GM21367 (cell line): ENCODE measurements at regions not wholly inside any gene's neighbourhood (a gene's known extent, or its start where the extent isn't known, plus 50 kb on each side); places are given as distances from the start of the nearest gene placed in this dataset.
"Not testable (repeated sequence)": the region's sequence is repeated elsewhere in the genome, so short reads cannot be mapped to it uniquely, and the experiment has no call there.

Experiments
- ATAC-seq: cut with Tn5 transposase; IDR thresholded peaks from one replicate; pipeline ENCODE4 v1.9.1; 2021; ENCODE audit not compliant: unreplicated experiment

DNA sequence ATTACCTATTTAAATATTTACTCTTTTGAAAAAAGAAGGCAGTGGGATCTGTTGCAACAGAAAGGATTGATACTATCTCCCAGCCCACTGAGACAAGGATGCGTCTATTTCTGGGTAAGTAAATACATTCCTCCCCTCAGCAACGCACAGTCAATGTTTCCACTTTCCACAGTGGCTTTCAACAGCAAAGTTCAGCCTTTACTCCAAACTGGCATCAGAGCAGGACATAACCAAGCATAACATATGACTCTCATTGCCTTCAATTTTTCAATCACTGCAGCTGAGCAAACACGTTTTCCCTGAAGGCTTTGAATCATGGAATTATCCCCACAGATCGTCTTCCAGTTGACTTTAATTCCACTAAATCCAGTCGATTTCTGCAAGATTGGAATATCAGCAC, 160.3 kb upstream of the FRG1 start:
- ATAC-seq, result no peak

GRCh38 chr4:189784651-189785050, 156.0 kb upstream of the FRG1 start:
- ATAC-seq, result no peak

- ATAC-seq, result no peak
Measured at GRCh38 chr4:189785257-189785656, 155.4 kb upstream of the FRG1 start.

DNA sequence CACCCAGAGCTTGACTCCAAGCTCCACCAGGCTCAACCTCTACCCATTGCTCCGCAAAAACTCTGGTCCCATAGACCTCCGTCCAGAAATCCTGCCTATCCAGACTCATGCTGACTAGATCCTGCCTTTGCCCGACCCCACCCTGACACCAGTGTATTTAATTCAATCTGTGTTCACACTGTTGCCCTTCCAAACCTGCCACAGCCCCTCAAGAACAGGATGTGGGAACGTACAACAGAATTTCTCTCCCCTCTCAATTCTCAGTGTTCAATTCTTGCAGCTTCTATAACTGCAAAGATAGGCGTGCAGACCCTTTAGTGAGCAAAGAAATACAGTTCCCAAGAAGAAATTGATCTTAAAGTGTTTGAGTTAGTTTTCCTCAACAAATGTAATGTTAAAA, 154.2 kb upstream of the FRG1 start:
- no peak for ATAC-seq

DNA sequence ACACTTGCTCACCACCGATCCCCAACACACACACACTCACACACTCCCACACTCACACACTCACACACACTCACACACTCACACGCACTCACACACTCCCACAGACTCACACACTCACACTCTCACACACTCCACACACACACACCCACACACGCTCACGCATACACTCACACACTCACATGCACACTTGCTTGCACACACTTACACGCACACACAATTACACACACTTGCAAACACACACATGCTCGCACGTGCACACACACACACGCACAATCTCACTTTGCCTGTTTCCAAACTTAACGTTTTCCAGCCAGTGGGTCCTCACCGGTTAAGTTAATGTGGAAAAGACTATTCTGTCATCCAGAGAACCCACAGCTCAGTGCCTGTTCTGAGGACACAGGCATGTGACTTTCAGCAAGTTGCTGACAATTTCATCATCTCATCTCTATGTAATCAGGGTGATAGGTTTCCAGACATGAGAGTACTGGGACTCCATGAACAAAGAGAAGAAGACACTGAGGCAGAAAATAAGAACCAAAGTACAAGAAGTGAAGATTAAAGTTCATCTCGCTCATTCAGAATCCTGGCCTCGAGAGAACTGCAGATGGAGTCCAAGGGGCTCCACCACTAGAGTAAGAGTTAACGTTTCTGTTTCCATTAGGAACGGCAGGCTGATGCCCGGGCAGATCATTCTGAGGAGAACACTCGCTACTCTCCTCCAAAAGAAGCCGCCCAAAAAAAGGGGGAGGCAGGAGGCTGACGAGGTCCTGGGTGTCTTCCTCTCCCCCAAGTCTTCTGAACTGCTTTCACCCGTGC, 153.2 kb upstream of the FRG1 start:
- no peak for ATAC-seq

DNA sequence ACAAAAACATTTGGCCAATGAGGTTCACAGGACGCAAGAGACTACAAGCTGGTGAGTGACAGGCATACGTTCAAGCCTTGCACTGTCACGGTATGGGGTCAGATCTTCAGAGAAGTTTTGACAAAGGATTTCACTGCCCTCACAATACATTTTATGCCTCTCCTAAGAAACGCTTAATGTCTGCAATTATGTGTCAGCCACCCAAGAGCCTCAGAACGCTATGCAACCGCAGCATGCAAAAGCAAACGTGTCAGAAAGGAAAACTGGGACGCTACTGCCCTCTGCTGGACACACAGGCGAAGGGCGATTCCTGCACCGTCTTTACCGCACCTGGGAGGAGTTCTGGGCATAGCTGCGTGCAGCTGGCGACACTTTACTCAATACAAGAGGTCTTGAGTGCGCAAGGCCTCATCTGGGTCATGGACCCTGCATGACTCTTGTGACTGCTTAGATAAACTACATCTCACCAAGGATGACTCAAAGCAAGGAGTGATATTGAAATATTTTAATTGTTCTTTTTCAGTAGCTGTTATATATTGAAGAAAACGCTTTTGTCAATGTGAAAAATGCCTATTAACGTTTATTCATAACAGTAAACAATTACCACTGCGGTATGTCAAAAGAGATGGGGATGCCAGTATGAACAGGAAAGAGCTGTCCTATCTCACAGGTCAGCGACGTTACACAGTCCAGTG, 147.6 kb upstream of the FRG1 start:
- peak; percentile 90 for ATAC-seq

DNA sequence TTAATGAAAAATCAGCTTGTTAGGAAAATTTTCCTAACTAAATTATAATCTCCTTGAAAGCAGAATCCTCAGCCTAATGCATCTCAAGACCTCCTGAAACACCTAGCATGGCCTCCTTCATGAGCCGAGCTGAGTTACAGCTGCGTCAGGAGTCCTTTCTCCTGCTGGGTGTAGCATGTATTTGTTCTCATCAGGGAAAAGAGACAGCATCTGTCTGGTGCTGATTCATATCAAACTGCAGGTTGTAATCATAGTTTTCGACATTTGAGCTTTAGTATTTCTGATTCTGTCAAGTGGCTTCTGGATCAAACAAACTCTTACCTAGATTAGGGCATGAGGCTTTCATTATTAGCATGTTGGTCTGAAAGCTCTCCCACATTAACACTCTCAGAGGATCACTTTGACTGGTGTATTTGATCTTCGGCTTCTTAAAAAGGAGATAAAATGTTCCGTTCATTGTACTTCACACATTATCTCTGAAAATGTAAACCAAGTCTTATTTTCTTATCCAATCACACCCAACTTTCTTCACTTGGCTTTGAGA, 140.1 kb upstream of the FRG1 start:
- no peak for ATAC-seq

DNA sequence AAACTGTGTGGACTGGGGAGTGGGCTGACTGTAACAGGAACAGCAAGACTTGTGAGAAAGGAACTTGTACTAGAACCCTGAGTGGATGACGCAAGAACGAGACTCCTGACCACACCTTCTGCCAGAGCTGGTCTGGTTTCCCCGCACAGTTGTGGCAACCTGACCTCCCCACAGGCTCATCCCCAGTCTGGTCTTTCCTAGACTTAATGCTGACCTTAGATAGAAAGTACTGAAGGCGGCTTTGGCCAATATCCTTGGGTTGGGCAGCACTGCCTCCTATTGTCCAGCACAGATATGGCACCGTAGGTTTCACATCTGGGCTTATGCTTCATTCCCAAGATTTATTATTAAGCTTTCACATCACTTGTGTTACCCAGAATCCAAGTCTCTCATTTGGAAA, 137.8 kb upstream of the FRG1 start:
- ATAC-seq, result no peak

- ATAC-seq, result no peak
Measured at GRCh38 chr4:189804894-189805293, 135.8 kb upstream of the FRG1 start.

GRCh38 chr4:189806506-189806905, 134.2 kb upstream of the FRG1 start:
- ATAC-seq, result no peak

DNA sequence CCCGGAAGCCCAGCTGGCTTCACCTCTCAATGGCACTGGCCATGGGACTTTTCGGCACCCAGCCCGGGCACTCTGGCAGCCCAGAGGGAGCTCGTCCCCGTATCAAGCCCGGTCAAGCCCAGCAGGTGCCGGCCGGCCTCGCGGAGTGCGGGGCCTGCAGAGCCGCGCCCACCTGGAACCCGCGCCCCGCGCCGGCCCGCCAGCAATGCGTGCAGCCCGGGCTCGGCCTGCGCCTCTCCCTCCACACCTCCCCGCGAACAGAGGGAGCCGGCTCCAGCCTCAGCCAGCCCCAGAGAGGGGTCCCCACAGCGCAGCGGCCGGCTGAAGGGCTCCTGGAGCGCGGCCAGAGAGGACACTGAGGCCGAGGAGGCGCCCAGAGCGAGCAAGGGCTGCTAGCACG, 133.6 kb upstream of the FRG1 start:
- no peak for ATAC-seq

GRCh38 chr4:189809241-189809735, 131.4 kb upstream of the FRG1 start:
- ATAC-seq, result no peak

DNA sequence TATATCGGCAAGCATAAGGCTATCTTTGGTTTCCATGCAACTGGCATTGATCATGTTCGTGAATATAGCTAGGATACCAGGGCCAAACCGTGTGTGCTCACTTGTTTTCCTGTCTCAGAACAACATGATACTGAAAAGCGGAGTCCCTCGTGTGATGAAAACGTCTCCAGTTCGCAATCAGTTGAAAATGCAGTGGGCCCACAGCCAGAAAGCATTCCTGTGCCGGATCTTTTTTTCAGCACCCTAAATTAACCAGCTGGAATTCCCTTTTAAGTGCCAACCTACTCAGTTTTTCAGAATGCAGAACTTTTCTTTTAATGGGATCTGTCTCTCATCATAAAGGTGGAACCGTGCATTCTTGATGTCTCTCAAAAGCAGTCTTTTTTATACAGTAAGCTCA, 130.8 kb upstream of the FRG1 start:
- no peak for ATAC-seq

DNA sequence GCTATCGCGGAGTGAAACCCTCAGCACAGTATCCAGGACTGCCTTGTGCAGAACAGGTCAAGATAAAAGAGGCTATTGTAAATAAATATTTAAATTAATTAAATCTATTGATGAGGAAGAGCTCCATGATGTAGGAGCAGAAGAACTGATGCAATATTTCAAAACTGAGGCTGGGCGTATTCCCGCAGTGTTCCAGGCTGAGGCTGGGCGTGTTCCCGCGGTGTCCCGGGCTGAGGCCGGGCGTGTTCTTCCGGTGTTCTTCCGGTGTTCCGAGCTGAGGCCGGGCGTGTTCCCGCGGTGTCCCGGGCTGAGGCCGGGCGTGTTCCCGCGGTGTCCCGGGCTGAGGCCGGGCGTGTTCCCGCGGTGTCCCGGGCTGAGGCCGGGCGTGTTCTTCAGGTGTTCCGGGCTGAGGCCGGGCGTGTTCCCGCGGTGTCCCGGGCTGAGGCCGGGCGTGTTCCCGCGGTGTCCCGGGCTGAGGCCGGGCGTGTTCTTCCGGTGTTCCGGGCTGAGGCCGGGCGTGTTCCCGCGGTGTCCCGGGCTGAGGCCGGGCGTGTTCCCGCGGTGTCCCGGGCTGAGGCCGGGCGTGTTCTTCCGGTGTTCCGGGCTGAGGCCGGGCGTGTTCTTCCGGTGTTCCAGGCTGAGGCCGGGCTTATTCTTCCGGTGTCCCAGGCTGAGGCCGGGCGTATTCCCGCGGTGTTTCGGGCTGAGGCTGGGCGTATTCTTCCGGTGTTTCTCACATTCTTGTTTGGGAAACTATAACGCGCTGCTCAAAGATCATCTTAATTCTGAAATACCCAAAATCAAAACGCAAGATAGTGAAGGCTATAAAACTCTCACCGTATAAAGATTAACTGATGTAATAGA, 130.1 kb upstream of the FRG1 start:
- ATAC-seq, result not testable (repeated sequence)

- no peak for ATAC-seq
Measured at GRCh38 chr4:189815404-189816192, 125.1 kb upstream of the FRG1 start.

DNA sequence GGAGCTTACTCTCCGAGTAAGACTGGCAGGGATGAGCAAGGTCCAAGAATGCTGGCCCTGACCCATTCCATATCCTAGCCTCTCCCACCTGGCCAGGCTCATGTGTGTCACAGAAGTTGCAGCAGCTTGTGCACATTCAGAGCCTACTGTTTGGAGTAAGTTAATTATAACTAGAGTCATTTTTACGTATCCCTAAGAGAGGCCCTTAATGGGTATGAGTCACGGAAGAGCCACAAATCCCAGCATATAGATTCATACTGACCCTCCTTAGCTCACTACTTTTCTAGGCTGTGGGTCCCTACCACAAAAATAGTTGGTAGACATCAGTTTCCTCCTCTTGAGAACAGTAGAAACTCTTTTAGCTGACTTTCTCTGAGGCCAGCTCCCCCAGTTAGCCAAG, 118.3 kb upstream of the FRG1 start:
- no peak for ATAC-seq

DNA sequence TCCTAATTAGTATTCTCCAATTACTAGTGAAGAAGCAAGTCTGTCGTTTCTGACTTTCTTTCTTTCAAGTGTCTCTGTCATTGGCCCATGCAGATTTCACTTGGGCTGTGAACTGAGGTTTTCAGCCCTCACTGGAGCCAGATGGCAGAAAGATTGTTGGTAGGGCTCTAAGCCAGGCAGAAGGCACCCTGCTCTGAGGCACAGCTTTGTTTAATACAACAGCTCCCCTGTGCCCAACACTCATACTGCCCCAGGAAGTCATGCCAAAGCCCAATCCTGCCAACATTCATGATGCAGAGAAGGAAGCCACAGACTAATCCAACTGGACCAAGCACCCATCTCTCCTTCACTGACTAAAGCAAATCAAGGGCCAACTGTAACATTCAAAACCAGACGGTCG, 117.1 kb upstream of the FRG1 start:
- no peak for ATAC-seq

GRCh38 chr4:189825466-189825865, 115.2 kb upstream of the FRG1 start:
- ATAC-seq, result no peak

DNA sequence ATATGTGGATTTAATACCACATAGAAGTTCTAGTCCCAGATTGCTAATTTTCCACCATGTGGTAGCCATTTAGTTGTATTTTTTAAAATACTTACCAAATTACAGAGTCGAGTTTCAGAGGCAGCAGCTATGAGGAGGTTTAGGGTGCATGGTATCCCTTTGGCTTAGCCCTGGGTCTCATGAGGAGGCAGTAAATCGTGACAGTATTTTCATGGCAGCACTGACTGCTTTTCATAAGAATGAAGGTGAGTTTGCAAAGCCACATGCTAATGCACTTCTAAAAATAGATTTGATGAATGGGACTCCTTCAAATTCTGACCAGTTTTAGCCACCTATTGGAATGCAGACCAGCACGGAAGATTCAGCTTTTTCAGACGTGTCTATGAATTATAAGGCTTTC, 114.0 kb upstream of the FRG1 start:
- ATAC-seq, result no peak

DNA sequence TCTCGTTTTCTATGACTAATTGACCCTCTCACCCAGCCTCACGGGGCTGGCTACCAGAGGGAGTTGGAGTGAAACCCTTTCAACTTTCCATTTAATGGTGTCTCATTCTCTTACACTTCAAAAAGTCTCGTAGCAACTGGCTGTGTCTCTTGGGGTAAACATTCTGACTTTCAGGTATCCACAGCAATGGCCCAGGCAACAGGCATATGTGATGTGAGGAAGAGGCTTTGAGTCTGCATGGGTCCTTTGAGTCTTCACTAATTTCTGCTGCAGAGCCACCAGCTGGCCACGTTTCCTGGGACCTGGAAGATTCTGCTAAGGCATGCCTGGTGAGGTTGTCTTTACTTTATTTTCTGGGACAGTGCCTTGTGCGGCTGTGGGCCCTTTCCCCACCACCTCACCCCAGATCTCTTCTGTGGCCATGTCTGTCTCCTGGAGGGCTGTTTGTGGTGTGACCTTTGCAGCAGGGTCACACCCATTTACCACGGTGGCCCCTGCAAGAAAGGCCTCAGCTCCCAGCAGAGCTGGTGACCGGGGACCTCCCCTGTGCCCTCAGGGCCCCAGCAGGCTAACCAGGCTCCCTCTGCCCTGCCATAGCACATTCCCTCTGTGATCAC, 112.5 kb upstream of the FRG1 start:
- ATAC-seq, result no peak
